ENCODE measurements at regions not wholly inside any gene's neighbourhood (a gene's known extent, or its start where the extent isn't known, plus 50 kb on each side); places are given as distances from the start of the nearest gene placed in this dataset.

GRCh38 chr1:5711956-5712645, 280.1 kb downstream of the NPHP4 start:
- DNase-seq = no peak

- DNase-seq = no peak
Measured at GRCh38 chr1:5711079-5711478, 281.1 kb downstream of the NPHP4 start.

- no peak for DNase-seq
Measured at GRCh38 chr1:5709976-5710375, 282.2 kb downstream of the NPHP4 start.

GRCh38 chr1:5709461-5709975, 282.7 kb downstream of the NPHP4 start:
- DNase-seq = no peak

GRCh38 chr1:5708346-5709245, 283.6 kb downstream of the NPHP4 start:
- DNase-seq = no peak

- no peak for DNase-seq
Measured at GRCh38 chr1:5707566-5708345, 284.5 kb downstream of the NPHP4 start.

GRCh38 chr1:5706239-5706638, 286.0 kb downstream of the NPHP4 start:
- no peak for DNase-seq

GRCh38 chr1:5705751-5706150, 286.5 kb downstream of the NPHP4 start:
- no peak for DNase-seq

- no peak for DNase-seq
Measured at GRCh38 chr1:5704561-5705514, 287.4 kb downstream of the NPHP4 start.

- no peak for DNase-seq
Measured at GRCh38 chr1:5701642-5702041, 290.6 kb downstream of the NPHP4 start.

GRCh38 chr1:5693568-5693967, 298.7 kb downstream of the NPHP4 start:
- no peak for DNase-seq

- DNase-seq = no peak
Measured at GRCh38 chr1:5692664-5693063, 299.6 kb downstream of the NPHP4 start.

- DNase-seq = no peak
Measured at GRCh38 chr1:5691795-5692509, 300.3 kb downstream of the NPHP4 start.

GRCh38 chr1:5690898-5691297, 301.3 kb downstream of the NPHP4 start:
- DNase-seq = no peak

GRCh38 chr1:5690291-5690690, 301.9 kb downstream of the NPHP4 start:
- no peak for DNase-seq

- no peak for DNase-seq
Measured at GRCh38 chr1:5688081-5689077, 303.8 kb downstream of the NPHP4 start.

GRCh38 chr1:5686925-5687706, 305.1 kb downstream of the NPHP4 start:
- no peak for DNase-seq

GRCh38 chr1:5686195-5686594, 306.0 kb downstream of the NPHP4 start:
- no peak for DNase-seq

GRCh38 chr1:5685446-5686040, 306.7 kb downstream of the NPHP4 start:
- DNase-seq = no peak

All from GOT3 (cell line).